ENCODE measurements at regions not wholly inside any gene's neighbourhood (a gene's known extent, or its start where the extent isn't known, plus 50 kb on each side); places are given as distances from the start of the nearest gene placed in this dataset.

DNA sequence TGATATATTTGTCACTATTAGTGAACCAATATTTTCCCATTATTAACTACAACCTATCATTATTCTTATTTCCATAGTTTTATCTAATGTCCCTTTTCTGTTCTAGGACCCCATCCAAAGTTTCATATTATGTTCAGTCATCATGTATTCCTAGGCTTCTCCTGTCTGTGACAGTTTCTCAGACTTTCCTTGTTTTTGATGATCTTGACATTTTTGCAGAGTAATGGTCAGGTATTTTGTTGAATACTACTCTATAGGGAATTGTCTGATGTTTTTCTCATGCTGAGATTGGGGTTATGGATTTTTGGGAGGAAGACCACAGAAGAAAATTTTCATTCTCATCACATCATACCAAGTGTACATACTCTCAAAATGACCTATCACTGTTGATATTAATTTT is 684.6 kb downstream of the PLCL1 start:
- no peak for TF ChIP-seq POLR2A (IDR thresholded peaks at IDR 0.05)
- TF ChIP-seq, protein P1, sequence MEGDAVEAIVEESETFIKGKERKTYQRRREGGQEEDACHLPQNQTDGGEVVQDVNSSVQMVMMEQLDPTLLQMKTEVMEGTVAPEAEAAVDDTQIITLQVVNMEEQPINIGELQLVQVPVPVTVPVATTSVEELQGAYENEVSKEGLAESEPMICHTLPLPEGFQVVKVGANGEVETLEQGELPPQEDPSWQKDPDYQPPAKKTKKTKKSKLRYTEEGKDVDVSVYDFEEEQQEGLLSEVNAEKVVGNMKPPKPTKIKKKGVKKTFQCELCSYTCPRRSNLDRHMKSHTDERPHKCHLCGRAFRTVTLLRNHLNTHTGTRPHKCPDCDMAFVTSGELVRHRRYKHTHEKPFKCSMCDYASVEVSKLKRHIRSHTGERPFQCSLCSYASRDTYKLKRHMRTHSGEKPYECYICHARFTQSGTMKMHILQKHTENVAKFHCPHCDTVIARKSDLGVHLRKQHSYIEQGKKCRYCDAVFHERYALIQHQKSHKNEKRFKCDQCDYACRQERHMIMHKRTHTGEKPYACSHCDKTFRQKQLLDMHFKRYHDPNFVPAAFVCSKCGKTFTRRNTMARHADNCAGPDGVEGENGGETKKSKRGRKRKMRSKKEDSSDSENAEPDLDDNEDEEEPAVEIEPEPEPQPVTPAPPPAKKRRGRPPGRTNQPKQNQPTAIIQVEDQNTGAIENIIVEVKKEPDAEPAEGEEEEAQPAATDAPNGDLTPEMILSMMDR (IDR thresholded peaks at IDR 0.05): no peak
